K562 (cell line): ENCODE measurements at regions not wholly inside any gene's neighbourhood (a gene's known extent, or its start where the extent isn't known, plus 50 kb on each side); places are given as distances from the start of the nearest gene placed in this dataset.

Experiments
- ATAC-seq: fragments of 200-7000 bp; cut with Tn5 transposase; 3 replicates; pipeline ENCODE4 v1.9.1; 2020; ENCODE audit warnings: moderate library complexity
- BruUV-seq: library from RNA; stranded (reverse); fragments of 400-500 nt; replicated peaks from 2 replicates; lab custom pipeline; 2021; lab: Mats Ljungman, UMichigan
- CTCF ChIA-PET: fragments of 300-600 bp; formaldehyde crosslinking; extraction: SDS; loops from one replicate; lab custom pipeline; 2021; ENCODE audit warnings: low intra/inter-chr PET ratio; lab: Yijun Ruan, JAX
- POLR2A ChIA-PET: fragments of 300-600, 350-650 bp; sonication (Branson Sonifier 250); formaldehyde crosslinking; extraction: SDS; loops from one replicate; lab custom pipeline; 2021; ENCODE audit warnings: antibody characterized with exemption, inconsistent platforms; lab: Yijun Ruan, JAX
- DNase-seq, 4 experiments: peaks; one replicate each; pipeline versions ENCODE4 v3.0.0 to v3.0.0-alpha.2; 2011 to 2018; ENCODE audit warnings: low spot score in 3 of 4, mixed read lengths in 3 of 4; ENCODE audit errors: extremely low read depth in 1 of 4
- FAIRE-seq: peaks from 2 replicates; lab custom pipeline; 2011; peaks lifted over from hg19 to GRCh38; lab: Jason Lieb, UNC
- H2AFZ ChIP-seq: 2 replicates; pipeline ENCODE4 v1.6.0; 2011; ENCODE audit warnings: low read depth, low read length, control low read depth, inconsistent platforms
- H3K27ac ChIP-seq: fragments of 200-600 bp; 3 replicates; pipeline ENCODE4 v1.8.0; 2011; ENCODE audit warnings: low read depth, mild to moderate bottlenecking, control low read depth, inconsistent platforms, low read length, moderate library complexity, mixed read lengths; ENCODE audit errors: extremely low read depth
- H3K27me3 ChIP-seq, 2 experiments: fragments of 300-600 bp in 1 of 2; 2 replicates in 1 of 2; 3 replicates in 1 of 2; pipeline versions ENCODE4 v1.6.0 to v1.8.0; 2011; ENCODE audit warnings: inconsistent platforms in 2 of 2, low read length in 2 of 2, mild to moderate bottlenecking in 1 of 2, mixed read lengths in 1 of 2, moderate library complexity in 1 of 2; ENCODE audit not compliant: control insufficient read depth in 2 of 2, insufficient read depth in 2 of 2
- H3K36me3 ChIP-seq: fragments of 300-600 bp; 3 replicates; pipeline ENCODE4 v1.8.0; 2011; ENCODE audit warnings: mild to moderate bottlenecking, low read length, inconsistent platforms; ENCODE audit not compliant: control insufficient read depth, insufficient read depth
- H3K4me1 ChIP-seq, 2 experiments: fragments of 200-600 bp in 1 of 2; replicated peaks in 1 of 2; 2 replicates in 1 of 2; 3 replicates in 1 of 2; pipeline versions ENCODE4 v1.5.1 to v1.8.0; 2011; ENCODE audit warnings: inconsistent platforms in 2 of 2, low read length in 2 of 2, mild to moderate bottlenecking in 1 of 2, mixed read lengths in 1 of 2, moderate library complexity in 1 of 2; ENCODE audit not compliant: control insufficient read depth in 2 of 2, insufficient read depth in 2 of 2
- H3K4me2 ChIP-seq: 2 replicates; pipeline ENCODE4 v1.6.1; 2011; ENCODE audit warnings: low read length, control low read depth, inconsistent platforms, mixed read lengths; ENCODE audit not compliant: insufficient read depth
- H3K4me3 ChIP-seq: fragments of 200-600 bp; sonication (generic), shearing (Covaris generic); 2 replicates; pipeline ENCODE4 v1.5.1; 2016; ENCODE audit warnings: control low read depth, inconsistent platforms
- H3K79me2 ChIP-seq: fragments of 200-600 bp; 3 replicates; pipeline ENCODE4 v1.8.0; 2011; ENCODE audit warnings: low read length, inconsistent platforms; ENCODE audit not compliant: control insufficient read depth, insufficient read depth
- H3K9ac ChIP-seq, 2 experiments: 2 replicates each; pipeline versions ENCODE4 v1.6.0 to v1.6.1; 2011; ENCODE audit warnings: low read depth in 2 of 2, low read length in 2 of 2, control low read depth in 1 of 2, inconsistent platforms in 1 of 2, mild to moderate bottlenecking in 1 of 2, mixed read lengths in 1 of 2; ENCODE audit not compliant: insufficient read depth in 1 of 2
- H3K9me1 ChIP-seq: one replicate; pipeline ENCODE4 v1.6.0; 2011; ENCODE audit warnings: inconsistent platforms, mild to moderate bottlenecking, low read length, moderate library complexity; ENCODE audit not compliant: control insufficient read depth, insufficient read depth
- H3K9me3 ChIP-seq: replicated peaks from 2 replicates; pipeline ENCODE4 v1.5.1; 2011; ENCODE audit warnings: low read depth, low read length, inconsistent platforms; ENCODE audit not compliant: control insufficient read depth, insufficient read depth
- H4K20me1 ChIP-seq: replicated peaks from 2 replicates; pipeline ENCODE4 v1.6.1; 2011; ENCODE audit warnings: low read length, inconsistent platforms, mixed read lengths; ENCODE audit not compliant: control insufficient read depth, insufficient read depth
- ARHGAP35 ChIP-seq: fragments of 450-650 bp; IDR thresholded peaks from 2 replicates; pipeline ENCODE4 v1.6.1; 2018; ENCODE audit not compliant: partially characterized antibody
- CCAR2 ChIP-seq: fragments of 200-400 bp; formaldehyde crosslinking; IDR thresholded peaks from 2 replicates; pipeline ENCODE4 v1.6.1; 2017; ENCODE audit warnings: mild to moderate bottlenecking, low read depth, low read length
- ELK3 ChIP-seq: fragments of 450-650 bp; formaldehyde crosslinking; IDR thresholded peaks from 2 replicates; pipeline ENCODE4 v1.4.0; 2020; ENCODE audit warnings: mild to moderate bottlenecking
- MAFG ChIP-seq: fragments of 450-650 bp; conservative IDR thresholded peaks from 2 replicates; pipeline ENCODE4 v1.6.1; 2016; ENCODE audit warnings: missing genetic modification characterization, missing compliant biosample characterization
- MEF2A ChIP-seq: IDR thresholded peaks from 2 replicates; pipeline ENCODE4 v1.6.1; 2011; ENCODE audit warnings: low read depth, mild to moderate bottlenecking, low read length, moderate library complexity; ENCODE audit not compliant: control insufficient read depth
- MGA ChIP-seq: fragments of 450-650 bp; IDR thresholded peaks from 2 replicates; pipeline ENCODE4 v1.6.1; 2016; ENCODE audit warnings: mild to moderate bottlenecking, moderate library complexity
- NELFE ChIP-seq: IDR thresholded peaks from 2 replicates; pipeline ENCODE4 v1.6.1; 2011; ENCODE audit warnings: mild to moderate bottlenecking; ENCODE audit not compliant: insufficient read depth, insufficient read length
- SAFB ChIP-seq: fragments of 200-400 bp; formaldehyde crosslinking; IDR thresholded peaks from 2 replicates; pipeline ENCODE4 v1.6.1; 2017; ENCODE audit warnings: low read depth, low read length, borderline replicate concordance
- ZFPM2 ChIP-seq: fragments of 250-450 bp; sonication (Bioruptor Pico); IDR thresholded peaks from 2 replicates; pipeline ENCODE4 v1.5.1; 2022; ENCODE audit warnings: mild to moderate bottlenecking
- WGBS: fragments of 100-300 bp; shearing (Covaris generic); methylation state at CpG from one replicate; pipeline ENCODE4 v1.1.6; 2016; ENCODE audit warnings: low coverage, mixed read lengths; ENCODE audit not compliant: insufficient coverage; ENCODE audit errors: missing lambda C conversion rate; 5-methylcytosine and 5-hydroxymethylcytosine counted together
- in situ Hi-C: fragments of 300-500 bp; cut with MboI; formaldehyde crosslinking; loops from 4 replicates; pipeline ENCODE4 v1.15.0; 2018; ENCODE audit warnings: inconsistent platforms, mixed read lengths
- intact Hi-C: fragments of 100-400 bp; cut with micrococcal nuclease; formaldehyde crosslinking; loops from 2 replicates; pipeline ENCODE4 v1.14.2; 2022

GRCh38 chr18:40608226-40608625 is 1346.8 kb upstream of the PIK3C3 start (continued):
- TF ChIP-seq ELK3 (CRISPR knock-in tag): no peak
- TF ChIP-seq, all 486 proteins: peak for 0

- intact Hi-C loops: no loop called here
- Histone ChIP-seq H3K36me3 (no peaks in the 10 kb centered on the region), H3K27me3 (no peaks in the 10 kb centered on the region), H4K20me1 (no peaks in the 10 kb centered on the region), H2AFZ (no peak overlapping the region), H3K27ac (no peak overlapping the region), H3K9ac (no peak overlapping the region), H3K4me3 (no peak overlapping the region), H3K4me2 (no peak overlapping the region), H3K9me1 (no peaks in the 10 kb centered on the region), H3K4me1 (no peaks in the 10 kb centered on the region), H3K79me2 (no peaks in the 10 kb centered on the region), H3K9me3 (no peaks in the 10 kb centered on the region)
- FAIRE-seq (no peak), DNase-seq (no peak), ATAC-seq (no peak)
- ChIA-PET POLR2A (no interaction called here), CTCF (no interaction called here)
- no TSS peak for BruUV-seq
- WGBS: 1% methylated on average over 6 of the region's 6 CpGs
- in situ Hi-C loops: no loop called here
- TF ChIP-seq MGA (no peak), NELFE (no peak), MAFG (tag) (no peak), ARHGAP35 (no peak), MEF2A (no peak), CCAR2 (no peak), SAFB (no peak), ZFPM2 (CRISPR knock-in tag) (no peak)
Measured at GRCh38 chr18:40607542-40608148, 1347.4 kb upstream of the PIK3C3 start.
